ACC112 (cell line): ENCODE measurements at regions not wholly inside any gene's neighbourhood (a gene's known extent, or its start where the extent isn't known, plus 50 kb on each side); places are given as distances from the start of the nearest gene placed in this dataset.

ENCODE experiments used
- H2AFZ ChIP-seq: fragments of 200-600 bp; sonication (generic); one replicate; pipeline ENCODE4 v1.6.0; 2017; ENCODE audit warnings: antibody characterized with exemption, low read length; ENCODE audit not compliant: unreplicated experiment
- H3K27ac ChIP-seq: fragments of 200-600 bp; sonication (generic); 2 replicates; pipeline ENCODE4 v1.5.1; 2014; ENCODE audit warnings: low read depth, mild to moderate bottlenecking, antibody characterized with exemption, low read length, moderate library complexity
- H3K27me3 ChIP-seq: fragments of 200-600 bp; sonication (generic); 2 replicates; pipeline ENCODE4 v1.6.1; 2014; ENCODE audit warnings: mild to moderate bottlenecking, antibody characterized with exemption, low read length, moderate library complexity, mixed read lengths; ENCODE audit not compliant: insufficient read depth
- H3K36me3 ChIP-seq: fragments of 200-600 bp; sonication (generic); 2 replicates; pipeline ENCODE4 v1.6.1; 2016; ENCODE audit warnings: mild to moderate bottlenecking, antibody characterized with exemption, low read length, moderate library complexity, mixed read lengths; ENCODE audit not compliant: insufficient read depth
- H3K4me1 ChIP-seq: fragments of 200-600 bp; sonication (generic); one replicate; pipeline ENCODE4 v1.6.1; 2016; ENCODE audit warnings: low read length, mixed read lengths; ENCODE audit not compliant: insufficient read depth, unreplicated experiment, control insufficient read depth
- H3K4me3 ChIP-seq: fragments of 200-600 bp; sonication (generic); 2 replicates; pipeline ENCODE4 v1.5.1; 2014; ENCODE audit warnings: mild to moderate bottlenecking, low read depth, low read length
- H3K79me2 ChIP-seq: fragments of 200-600 bp; sonication (generic); one replicate; pipeline ENCODE4 v1.6.0; 2016; ENCODE audit warnings: low read length; ENCODE audit not compliant: control insufficient read depth, unreplicated experiment, insufficient read depth

GRCh38 chr9:120183615-120184014 is 396.4 kb downstream of the CDK5RAP2 start:
- Histone ChIP-seq H3K27ac (no peak overlapping the region), H3K4me1 (no peaks in the 10 kb centered on the region), H3K27me3 (no peaks in the 10 kb centered on the region), H2AFZ (no peak overlapping the region), H3K79me2 (no peaks in the 10 kb centered on the region), H3K4me3 (no peak overlapping the region), H3K36me3 (no peaks in the 10 kb centered on the region)

DNA sequence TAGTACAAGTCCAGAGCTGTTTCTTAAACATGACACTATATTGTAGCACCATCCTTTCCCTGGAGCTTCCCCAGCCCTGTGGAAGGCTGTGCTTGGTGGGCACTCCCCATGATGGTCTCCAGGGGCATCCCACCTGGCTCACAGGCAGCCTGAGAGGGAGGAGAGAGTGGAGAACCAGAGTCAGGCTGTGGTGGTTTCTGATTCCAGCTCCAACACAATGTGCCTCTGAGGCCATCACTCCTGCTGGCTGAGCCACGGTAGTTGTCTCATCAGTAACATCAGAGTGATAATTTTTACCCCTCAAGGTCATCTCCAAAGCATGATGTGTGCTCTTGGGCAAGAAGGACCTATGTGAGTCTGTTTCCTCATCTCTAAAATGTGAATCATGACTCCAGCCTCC is 398.0 kb downstream of the CDK5RAP2 start:
- Histone ChIP-seq H3K36me3 (no peaks in the 10 kb centered on the region), H3K27ac (no peak overlapping the region), H2AFZ (no peak overlapping the region), H3K4me1 (no peaks in the 10 kb centered on the region), H3K27me3 (no peaks in the 10 kb centered on the region), H3K79me2 (no peaks in the 10 kb centered on the region), H3K4me3 (no peak overlapping the region)

- H3K4me1 ChIP-seq = no peaks in the 10 kb centered on the region
- no peaks in the 10 kb centered on the region for H3K27me3 ChIP-seq
Observed at GRCh38 chr9:120177121-120177520, 402.8 kb downstream of the CDK5RAP2 start.

GRCh38 chr9:120175031-120175430 is 404.9 kb downstream of the CDK5RAP2 start:
- Histone ChIP-seq H3K27ac (no peak overlapping the region), H2AFZ (no peak overlapping the region), H3K36me3 (no peaks in the 10 kb centered on the region), H3K79me2 (no peaks in the 10 kb centered on the region), H3K27me3 (no peaks in the 10 kb centered on the region), H3K4me1 (no peaks in the 10 kb centered on the region), H3K4me3 (no peak overlapping the region)

More at GRCh38 chr9:120177121-120177520, 402.8 kb downstream of the CDK5RAP2 start:
- H3K4me3 ChIP-seq = no peak overlapping the region
- no peak overlapping the region for H2AFZ ChIP-seq
- H3K36me3 ChIP-seq = no peaks in the 10 kb centered on the region
- no peak overlapping the region for H3K27ac ChIP-seq
- no peaks in the 10 kb centered on the region for H3K79me2 ChIP-seq

- Histone ChIP-seq H2AFZ (no peak overlapping the region), H3K27me3 (no peaks in the 10 kb centered on the region), H3K79me2 (no peaks in the 10 kb centered on the region), H3K4me3 (no peak overlapping the region), H3K4me1 (no peaks in the 10 kb centered on the region), H3K27ac (no peak overlapping the region), H3K36me3 (no peaks in the 10 kb centered on the region)
Observed at GRCh38 chr9:120161776-120162175, 418.2 kb downstream of the CDK5RAP2 start.

GRCh38 chr9:120158221-120158620 is 421.7 kb downstream of the CDK5RAP2 start:
- Histone ChIP-seq H3K4me3 (no peak overlapping the region), H3K27ac (no peak overlapping the region), H3K4me1 (no peaks in the 10 kb centered on the region), H3K79me2 (no peaks in the 10 kb centered on the region), H3K27me3 (no peaks in the 10 kb centered on the region), H2AFZ (no peak overlapping the region), H3K36me3 (no peaks in the 10 kb centered on the region)

DNA sequence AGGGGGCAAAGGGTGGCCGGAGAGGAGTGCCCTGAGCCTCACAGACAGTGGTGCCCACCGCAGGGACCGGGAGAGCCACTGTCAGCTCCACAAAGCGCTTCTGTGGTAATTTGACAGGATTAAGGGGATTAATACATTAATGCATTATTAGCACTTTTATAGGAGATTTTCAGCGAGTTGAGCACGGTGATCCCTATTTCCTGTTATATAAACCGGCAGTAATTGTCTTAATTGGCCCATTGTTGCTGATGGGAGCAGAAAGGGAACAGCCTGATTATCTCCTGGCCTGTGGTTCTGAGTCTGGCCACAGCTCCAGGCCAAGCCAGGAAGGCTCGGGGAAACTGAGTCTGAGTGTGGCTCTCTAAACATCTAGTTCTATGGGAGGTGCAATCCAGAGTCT is 423.6 kb downstream of the CDK5RAP2 start:
- H3K79me2 ChIP-seq = no peaks in the 10 kb centered on the region
- H2AFZ ChIP-seq = no peak overlapping the region
- H3K4me1 ChIP-seq = no peaks in the 10 kb centered on the region
- no peaks in the 10 kb centered on the region; the same call in 1 of the 2 replicates for H3K27me3 ChIP-seq
- no peak overlapping the region for H3K27ac ChIP-seq
- H3K36me3 ChIP-seq = no peaks in the 10 kb centered on the region
- no peak overlapping the region for H3K4me3 ChIP-seq

GRCh38 chr9:120153258-120153657 is 426.7 kb downstream of the CDK5RAP2 start:
- H2AFZ ChIP-seq = no peak overlapping the region
- no peaks in the 10 kb centered on the region for H3K36me3 ChIP-seq

GRCh38 chr9:120152295-120152694 is 427.7 kb downstream of the CDK5RAP2 start:
- H3K4me1 ChIP-seq = no peaks in the 10 kb centered on the region
- no peak overlapping the region for H3K27ac ChIP-seq
- H3K79me2 ChIP-seq = no peaks in the 10 kb centered on the region
- H3K4me3 ChIP-seq = no peak overlapping the region
- H2AFZ ChIP-seq = no peak overlapping the region
- H3K27me3 ChIP-seq = no peaks in the 10 kb centered on the region; the same call in 1 of the 2 replicates
- no peaks in the 10 kb centered on the region for H3K36me3 ChIP-seq

More at GRCh38 chr9:120153258-120153657, 426.7 kb downstream of the CDK5RAP2 start:
- no peak overlapping the region for H3K4me3 ChIP-seq
- H3K27me3 ChIP-seq = no peaks in the 10 kb centered on the region; the same call in 1 of the 2 replicates
- no peak overlapping the region for H3K27ac ChIP-seq
- H3K79me2 ChIP-seq = no peaks in the 10 kb centered on the region
- H3K4me1 ChIP-seq = no peaks in the 10 kb centered on the region

- Histone ChIP-seq H3K4me1 (no peaks in the 10 kb centered on the region), H3K4me3 (no peak overlapping the region), H3K79me2 (no peaks in the 10 kb centered on the region), H3K36me3 (no peaks in the 10 kb centered on the region), H3K27ac (no peak overlapping the region), H2AFZ (no peak overlapping the region), H3K27me3 (no peaks in the 10 kb centered on the region; the same call in 1 of the 2 replicates)
Observed at GRCh38 chr9:120151806-120152205, 428.2 kb downstream of the CDK5RAP2 start.

DNA sequence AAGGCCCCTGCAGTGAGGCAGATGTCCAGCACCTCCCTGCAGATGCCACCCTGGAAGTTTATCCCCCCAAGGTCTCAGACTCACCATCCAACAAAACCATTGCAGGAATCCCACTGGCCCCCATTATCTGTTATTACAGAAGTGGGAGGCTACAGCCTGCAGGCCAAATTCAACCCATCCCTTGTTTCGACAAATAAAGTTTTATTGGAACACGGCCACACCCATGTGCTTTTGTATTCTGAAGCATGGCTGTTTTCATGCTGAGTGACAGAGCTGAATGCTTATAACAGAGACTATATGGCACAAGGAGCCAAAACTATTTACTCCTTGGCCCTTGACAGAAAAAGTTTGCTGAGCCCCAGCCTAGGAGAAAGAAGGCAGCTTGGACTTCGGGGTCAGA is 428.8 kb downstream of the CDK5RAP2 start:
- no peak overlapping the region for H3K4me3 ChIP-seq
- no peaks in the 10 kb centered on the region for H3K4me1 ChIP-seq
- no peaks in the 10 kb centered on the region for H3K79me2 ChIP-seq
- no peaks in the 10 kb centered on the region; the same call in 1 of the 2 replicates for H3K27me3 ChIP-seq
- H3K36me3 ChIP-seq = no peaks in the 10 kb centered on the region
- no peak overlapping the region for H2AFZ ChIP-seq
- no peak overlapping the region for H3K27ac ChIP-seq
